IMR-90 (cell line): ENCODE measurements at regions not wholly inside any gene's neighbourhood (a gene's known extent, or its start where the extent isn't known, plus 50 kb on each side); places are given as distances from the start of the nearest gene placed in this dataset.

Experiments used
- ATAC-seq: fragments of 200-7000 bp; cut with Tn5 transposase; 2 replicates; pipeline ENCODE4 v1.9.1; 2020; ENCODE audit warnings: low read depth, mild to moderate bottlenecking, moderate library complexity
- BruUV-seq: library from RNA; stranded (reverse); fragments of 400-500 nt; replicated peaks from 2 replicates; lab custom pipeline; 2021; lab: Mats Ljungman, UMichigan
- CTCF ChIA-PET: fragments of 300-600 bp; formaldehyde crosslinking; extraction: SDS; loops from one replicate; lab custom pipeline; 2021; ENCODE audit warnings: antibody characterized with exemption; lab: Yijun Ruan, JAX
- POLR2A ChIA-PET: fragments of 300-600 bp; sonication (Branson Sonifier 250); formaldehyde crosslinking; loops from one replicate; lab custom pipeline; 2022; ENCODE audit warnings: antibody characterized with exemption; ENCODE audit not compliant: unreplicated experiment; lab: Charles Lee
- DNase-seq: peaks from one replicate; pipeline ENCODE4 v3.0.0; 2013
- H2AFZ ChIP-seq: replicated peaks from 2 replicates; pipeline ENCODE3; 2013; ENCODE audit warnings: low read length, mild to moderate bottlenecking; ENCODE audit not compliant: poor library complexity
- H2AK5ac ChIP-seq: 2 replicates; pipeline ENCODE4 v1.6.1; 2013; ENCODE audit warnings: low read depth, low read length, inconsistent platforms
- H2AK9ac ChIP-seq: replicated peaks from 2 replicates; pipeline ENCODE3; 2013; ENCODE audit warnings: mild to moderate bottlenecking, low read depth, low read length, moderate library complexity; ENCODE audit not compliant: poor library complexity
- H2BK120ac ChIP-seq: 2 replicates; pipeline ENCODE4 v1.6.1; 2013; ENCODE audit warnings: low read depth, low read length, inconsistent platforms
- H2BK15ac ChIP-seq: 3 replicates; pipeline ENCODE4 v1.6.1; 2013; ENCODE audit warnings: low read depth, low read length, inconsistent platforms
- H2BK20ac ChIP-seq: 2 replicates; pipeline ENCODE4 v1.6.1; 2013; ENCODE audit warnings: low read depth, mild to moderate bottlenecking, inconsistent platforms, low read length, moderate library complexity
- H2BK5ac ChIP-seq: 2 replicates; pipeline ENCODE4 v1.6.1; 2013; ENCODE audit warnings: mild to moderate bottlenecking, low read depth, low read length, inconsistent platforms; ENCODE audit not compliant: poor library complexity, severe bottlenecking
- H3K14ac ChIP-seq: replicated peaks from 2 replicates; pipeline ENCODE4 v1.6.1; 2013; ENCODE audit warnings: low read depth, low read length, inconsistent platforms
- H3K18ac ChIP-seq: 2 replicates; pipeline ENCODE4 v1.6.1; 2013; ENCODE audit warnings: low read depth, low read length, control low read depth
- H3K23ac ChIP-seq: 2 replicates; pipeline ENCODE4 v1.6.1; 2013; ENCODE audit warnings: low read depth, low read length, inconsistent platforms
- H3K27ac ChIP-seq: 2 replicates; pipeline ENCODE4 v1.5.1; 2013; ENCODE audit warnings: mild to moderate bottlenecking, control low read depth, low read length; ENCODE audit not compliant: insufficient read depth
- H3K27me3 ChIP-seq: 2 replicates; pipeline ENCODE4 v1.6.1; 2013; ENCODE audit warnings: low read length; ENCODE audit not compliant: control insufficient read depth, insufficient read depth
- H3K36me3 ChIP-seq: 2 replicates; pipeline ENCODE4 v1.6.1; 2013; ENCODE audit warnings: low read length, mixed read lengths; ENCODE audit not compliant: control insufficient read depth, insufficient read depth
- H3K4ac ChIP-seq: 2 replicates; pipeline ENCODE4 v1.6.1; 2013; ENCODE audit warnings: low read depth, low read length, inconsistent platforms
- H3K4me1 ChIP-seq: 2 replicates; pipeline ENCODE4 v1.6.1; 2013; ENCODE audit warnings: low read length, mixed read lengths; ENCODE audit not compliant: control insufficient read depth, insufficient read depth
- H3K4me2 ChIP-seq: 2 replicates; pipeline ENCODE4 v1.6.1; 2013; ENCODE audit warnings: low read depth, mild to moderate bottlenecking, control low read depth, low read length, moderate library complexity
- H3K4me3 ChIP-seq: 2 replicates; pipeline ENCODE4 v1.5.1; 2013; ENCODE audit warnings: low read depth, mild to moderate bottlenecking, control low read depth, low read length, moderate library complexity; ENCODE audit not compliant: insufficient read depth
- H3K56ac ChIP-seq: 2 replicates; pipeline ENCODE4 v1.6.1; 2013; ENCODE audit warnings: low read length, inconsistent platforms; ENCODE audit not compliant: insufficient read depth; ENCODE audit errors: extremely low read depth
- H3K79me1 ChIP-seq, 2 experiments: 2 replicates each; pipeline ENCODE4 v1.6.1; 2013; ENCODE audit warnings: low read length in 2 of 2, inconsistent platforms in 1 of 2, low read depth in 1 of 2
- H3K9ac ChIP-seq: 2 replicates; pipeline ENCODE4 v1.6.1; 2013; ENCODE audit warnings: low read depth, low read length, control low read depth
- H3K9me1 ChIP-seq: 2 replicates; pipeline ENCODE4 v1.6.1; 2013; ENCODE audit warnings: low read length, inconsistent platforms; ENCODE audit not compliant: insufficient read depth
- H3K9me3 ChIP-seq: 2 replicates; pipeline ENCODE4 v1.6.1; 2013; ENCODE audit warnings: low read length; ENCODE audit not compliant: control insufficient read depth, insufficient read depth
- H4K20me1 ChIP-seq: 2 replicates; pipeline ENCODE4 v1.6.1; 2013; ENCODE audit warnings: low read length, inconsistent platforms; ENCODE audit not compliant: insufficient read depth
- H4K5ac ChIP-seq: 2 replicates; pipeline ENCODE4 v1.6.1; 2013; ENCODE audit warnings: mild to moderate bottlenecking, low read depth, low read length, control low read depth
- H4K8ac ChIP-seq, 2 experiments: 2 replicates each; pipeline ENCODE4 v1.6.1; 2013; ENCODE audit warnings: low read depth in 2 of 2, low read length in 2 of 2, control low read depth in 1 of 2, inconsistent platforms in 1 of 2
- H4K91ac ChIP-seq: 2 replicates; pipeline ENCODE4 v1.6.1; 2013; ENCODE audit warnings: low read depth, low read length, inconsistent platforms; ENCODE audit not compliant: insufficient read depth
- BHLHE40 ChIP-seq: fragments of 150-350 bp; IDR thresholded peaks from 2 replicates; pipeline ENCODE4 v1.6.1; 2016; ENCODE audit warnings: mild to moderate bottlenecking, low read depth, low read length
- CEBPB ChIP-seq: IDR thresholded peaks from 2 replicates; pipeline ENCODE4 v1.6.1; 2012; ENCODE audit warnings: low read depth, low read length, improper control_type of control experiment
- CHD1 ChIP-seq: IDR thresholded peaks from 2 replicates; pipeline ENCODE4 v1.6.1; 2012; ENCODE audit warnings: low read depth, low read length, improper control_type of control experiment
- MAFK ChIP-seq: IDR thresholded peaks from 2 replicates; pipeline ENCODE4 v1.6.1; 2012; ENCODE audit warnings: low read depth, low read length, improper control_type of control experiment
- MAZ ChIP-seq: IDR thresholded peaks from 2 replicates; pipeline ENCODE4 v1.6.1; 2012; ENCODE audit warnings: low read depth, mild to moderate bottlenecking, low read length, improper control_type of control experiment, moderate library complexity, borderline replicate concordance
- SMC3 ChIP-seq: fragments of 150-350 bp; IDR thresholded peaks from 2 replicates; pipeline ENCODE4 v1.6.1; 2016; ENCODE audit warnings: low read depth, mild to moderate bottlenecking, antibody characterized with exemption, low read length, moderate library complexity
- WGBS, 2 experiments: methylation state at CpG; one replicate each; pipeline versions ENCODE4 v1.1.5 to v1.1.7; 2013; ENCODE audit warnings: missing lambda C conversion rate in 2 of 2; ENCODE audit not compliant: insufficient read length in 1 of 2; ENCODE audit errors: extremely low coverage in 2 of 2; 5-methylcytosine and 5-hydroxymethylcytosine counted together
- dilution Hi-C: fragments of 300-500 bp; cut with HindIII; formaldehyde crosslinking; loops from one replicate; pipeline ENCODE4 v1.14.3; 2018; ENCODE audit warnings: low sequenced_read_pairs; ENCODE audit not compliant: unreplicated experiment
- in situ Hi-C: fragments of 300-500 bp; cut with MboI; formaldehyde crosslinking; loops from 3 replicates; pipeline ENCODE4 v1.14.3; 2019; ENCODE audit warnings: low sequenced_read_pairs, inconsistent platforms, mixed read lengths
- intact Hi-C: fragments of 100-400 bp; cut with micrococcal nuclease; formaldehyde crosslinking; loops from 2 replicates; pipeline ENCODE4 v1.10.0; 2022

DNA sequence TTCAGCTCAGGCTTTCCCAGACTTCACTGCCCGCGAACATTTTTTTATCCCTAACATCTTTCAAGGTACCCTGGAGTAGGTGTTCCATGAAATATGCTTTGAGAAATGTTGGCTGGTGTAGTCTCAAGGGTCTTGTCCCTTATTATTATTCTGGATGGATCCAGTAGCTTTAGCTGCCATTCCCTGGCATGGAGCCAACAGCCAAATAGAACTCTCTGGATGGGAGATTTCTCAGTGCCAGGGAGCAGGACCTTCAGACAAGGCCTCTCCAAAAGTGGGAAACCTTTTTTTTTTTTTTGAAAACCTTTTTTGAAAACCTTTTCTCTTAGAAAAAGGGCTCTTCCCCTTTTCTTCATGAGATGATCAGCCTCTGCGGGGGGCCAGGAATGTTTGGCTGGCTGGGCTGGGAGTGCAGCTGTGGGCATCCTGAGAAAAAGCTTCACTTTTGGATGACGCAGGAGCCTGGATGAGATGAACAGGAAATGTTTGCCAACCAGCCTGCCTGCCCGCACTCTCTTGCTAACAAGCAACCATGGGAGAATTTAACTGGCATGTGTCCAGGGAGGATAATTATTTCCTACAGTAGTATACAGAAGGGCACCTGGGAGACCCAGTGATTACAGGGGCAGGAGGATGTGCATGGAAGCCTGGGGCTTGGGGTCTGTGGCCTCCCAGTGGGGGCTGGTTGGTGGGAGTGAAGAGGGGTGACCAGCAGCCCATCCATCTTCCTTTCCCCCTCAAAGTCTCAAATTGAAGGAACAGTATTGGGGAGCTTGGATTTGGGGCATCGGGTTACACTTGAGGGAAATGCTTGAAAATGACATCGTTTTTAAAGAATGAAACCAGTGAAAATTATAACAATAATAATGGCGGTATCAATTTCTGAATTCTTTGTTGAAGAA, 109.1 kb upstream of the LRIG1 start (continued):
- TF ChIP-seq CHD1 (no peak), BHLHE40 (no peak)

- Histone ChIP-seq H3K56ac (no peak overlapping the region), H3K23ac (no peak overlapping the region), H2AFZ (no peak overlapping the region), H2BK5ac (no peak overlapping the region), H2BK20ac (peak overlapping the region; percentile 62; the same call in 1 of the 2 replicates), H4K8ac (peak overlapping the region in 1 of 2 experiments; percentile 48; a peak in 2 of 4 replicates), H2BK120ac (no peak overlapping the region; the same call in 1 of the 2 replicates), H4K20me1 (no peaks in the 10 kb centered on the region), H4K91ac (no peak overlapping the region), H3K14ac (0 out of 2 replicates have a peak overlapping the region, but pooled peaks have one; percentile 3), H2AK5ac (no peak overlapping the region), H3K79me1 (no peaks in the 10 kb centered on the region), H3K4me2 (no peak overlapping the region), H3K27ac (0 out of 2 replicates have a peak overlapping the region, but pooled peaks have one; percentile 23), H3K9me1 (no peaks in the 10 kb centered on the region), H3K9ac (no peak overlapping the region), H3K27me3 (no peaks in the 10 kb centered on the region), H3K4me3 (no peak overlapping the region), H4K5ac (no peak overlapping the region), H3K36me3 (no peaks in the 10 kb centered on the region), H3K9me3 (no peaks in the 10 kb centered on the region), H3K4me1 (peaks cover 4% of the 10 kb centered on the region), H2AK9ac (no peak overlapping the region), H2BK15ac (no peak overlapping the region; the same call in 2 of the 3 replicates), H3K18ac (no peak overlapping the region), H3K4ac (no peak overlapping the region)
- ChIA-PET POLR2A (no interaction called here), CTCF (no interaction called here)
- no TSS peak for BruUV-seq
- no CpG with 5 or more reads among the region's 5 CpGs for WGBS, 2 experiments
- intact Hi-C loops = no loop called here
- no peak for TF ChIP-seq MAZ
- no peak for TF ChIP-seq MAFK
- TF ChIP-seq SMC3 = no peak
- no peak for TF ChIP-seq CEBPB
- no peak for TF ChIP-seq CHD1
- ATAC-seq (no peak), DNase-seq (no peak)
- in situ Hi-C loops = no loop called here
- dilution Hi-C loops = no loop called here
Observed at GRCh38 chr3:66610562-66610909, 109.7 kb upstream of the LRIG1 start.
